ENCODE measurements at regions not wholly inside any gene's neighbourhood (a gene's known extent, or its start where the extent isn't known, plus 50 kb on each side); places are given as distances from the start of the nearest gene placed in this dataset.

- intact Hi-C loops (cut with micrococcal nuclease; ENCODE audit: unreplicated experiment) (no loop called here), in situ Hi-C loops (cut with HindIII; ENCODE audit: extremely low pct_ligation_motif_present, low pct_unique_long_range_greater_than_20kb) (no loop called here)
- ChIA-PET CTCF (ENCODE audit: low intra/inter-chr PET ratio, low total read pairs) (no interaction called here), POLR2A (no interaction called here)
- H3K4me3 ChIP-seq (replicated peaks in 1 of 3; ENCODE audit: insufficient read depth in 1 of 3, low read depth in 2 of 3, low read length in 3 of 3) = no peak overlapping the region
- no peaks in the 10 kb centered on the region for H3K9me3 ChIP-seq (ENCODE audit: low read length)
- BruUV-seq (replicated peaks) = no TSS peak
- FAIRE-seq = no peak
- 31% methylated on average over 1 of the region's 1 CpG for WGBS (ENCODE audit: low lambda C conversion rate)
- no peak overlapping the region for H3K4me2 ChIP-seq (ENCODE audit: low read depth, low read length)
- no peak for TF ChIP-seq HMGA1 (CRISPR knock-in tag; conservative IDR thresholded peaks at IDR 0.05)
- TF ChIP-seq RFXANK (CRISPR knock-in tag; IDR thresholded peaks at IDR 0.05) = no peak
- TF ChIP-seq, protein P1, sequence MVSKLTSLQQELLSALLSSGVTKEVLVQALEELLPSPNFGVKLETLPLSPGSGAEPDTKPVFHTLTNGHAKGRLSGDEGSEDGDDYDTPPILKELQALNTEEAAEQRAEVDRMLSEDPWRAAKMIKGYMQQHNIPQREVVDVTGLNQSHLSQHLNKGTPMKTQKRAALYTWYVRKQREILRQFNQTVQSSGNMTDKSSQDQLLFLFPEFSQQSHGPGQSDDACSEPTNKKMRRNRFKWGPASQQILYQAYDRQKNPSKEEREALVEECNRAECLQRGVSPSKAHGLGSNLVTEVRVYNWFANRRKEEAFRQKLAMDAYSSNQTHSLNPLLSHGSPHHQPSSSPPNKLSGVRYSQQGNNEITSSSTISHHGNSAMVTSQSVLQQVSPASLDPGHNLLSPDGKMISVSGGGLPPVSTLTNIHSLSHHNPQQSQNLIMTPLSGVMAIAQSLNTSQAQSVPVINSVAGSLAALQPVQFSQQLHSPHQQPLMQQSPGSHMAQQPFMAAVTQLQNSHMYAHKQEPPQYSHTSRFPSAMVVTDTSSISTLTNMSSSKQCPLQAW (CRISPR knock-in tag; IDR thresholded peaks at IDR 0.05) = no peak
- no peak for TF ChIP-seq NFE2L1 (CRISPR knock-in tag; IDR thresholded peaks at IDR 0.05; ENCODE audit: borderline replicate concordance)
- no peak for TF ChIP-seq FOXK2 (IDR thresholded peaks at IDR 0.05)
- TF ChIP-seq MBNL3 (CRISPR knock-in tag; conservative IDR thresholded peaks at IDR 0.05) = no peak
- TF ChIP-seq MEIS1 (CRISPR knock-in tag; IDR thresholded peaks at IDR 0.05; ENCODE audit: borderline replicate concordance) = no peak
- TF ChIP-seq DZIP1 (CRISPR knock-in tag; IDR thresholded peaks at IDR 0.05) = no peak
- no peak for TF ChIP-seq CBFB (CRISPR knock-in tag; IDR thresholded peaks at IDR 0.05)
- TF ChIP-seq CERS6 (CRISPR knock-in tag; IDR thresholded peaks at IDR 0.05) = no peak
- TF ChIP-seq, protein P2, sequence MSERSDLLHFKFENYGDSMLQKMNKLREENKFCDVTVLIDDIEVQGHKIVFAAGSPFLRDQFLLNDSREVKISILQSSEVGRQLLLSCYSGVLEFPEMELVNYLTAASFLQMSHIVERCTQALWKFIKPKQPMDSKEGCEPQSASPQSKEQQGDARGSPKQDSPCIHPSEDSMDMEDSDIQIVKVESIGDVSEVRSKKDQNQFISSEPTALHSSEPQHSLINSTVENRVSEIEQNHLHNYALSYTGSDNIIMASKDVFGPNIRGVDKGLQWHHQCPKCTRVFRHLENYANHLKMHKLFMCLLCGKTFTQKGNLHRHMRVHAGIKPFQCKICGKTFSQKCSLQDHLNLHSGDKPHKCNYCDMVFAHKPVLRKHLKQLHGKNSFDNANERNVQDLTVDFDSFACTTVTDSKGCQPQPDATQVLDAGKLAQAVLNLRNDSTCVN (CRISPR knock-in tag; IDR thresholded peaks at IDR 0.05; ENCODE audit: borderline replicate concordance) = no peak
- no peak for TF ChIP-seq IKZF5 (CRISPR knock-in tag; IDR thresholded peaks at IDR 0.05)
- peaks cover 12% of the 10 kb centered on the region; the same call in 1 of the 2 replicates for H3K4me1 ChIP-seq (ENCODE audit: insufficient read depth, low read length)
- H3K27me3 ChIP-seq (ENCODE audit: control insufficient read depth in 1 of 2, insufficient read depth in 2 of 2, low read length in 2 of 2) = peaks cover 0 to 11% of the 10 kb centered on the region in 2 experiments; a peak in 3 of 5 replicates
- H2AFZ ChIP-seq (ENCODE audit: low read length) = no peak overlapping the region
- H3K9ac ChIP-seq (ENCODE audit: insufficient read depth, low read depth, low read length) = no peak overlapping the region
- ATAC-seq = no peak
- no peak overlapping the region for H3K27ac ChIP-seq (ENCODE audit: extremely low read length, insufficient read depth, low read length)
- no peaks in the 10 kb centered on the region for H4K20me1 ChIP-seq (ENCODE audit: insufficient read depth, low read length)
- no peaks in the 10 kb centered on the region for H3K79me2 ChIP-seq (ENCODE audit: insufficient read depth, low read length)
- no peak for DNase-seq (ENCODE audit: low spot score)
- no peaks in the 10 kb centered on the region for H3K36me3 ChIP-seq (replicated peaks in 1 of 2; ENCODE audit: control insufficient read depth in 1 of 2, insufficient read depth in 2 of 2, low read length in 2 of 2)
Observed at GRCh38 chr1:185663771-185664296, 70.4 kb upstream of the HMCN1 start.
